ENCODE measurements at regions not wholly inside any gene's neighbourhood (a gene's known extent, or its start where the extent isn't known, plus 50 kb on each side); places are given as distances from the start of the nearest gene placed in this dataset.

DNA sequence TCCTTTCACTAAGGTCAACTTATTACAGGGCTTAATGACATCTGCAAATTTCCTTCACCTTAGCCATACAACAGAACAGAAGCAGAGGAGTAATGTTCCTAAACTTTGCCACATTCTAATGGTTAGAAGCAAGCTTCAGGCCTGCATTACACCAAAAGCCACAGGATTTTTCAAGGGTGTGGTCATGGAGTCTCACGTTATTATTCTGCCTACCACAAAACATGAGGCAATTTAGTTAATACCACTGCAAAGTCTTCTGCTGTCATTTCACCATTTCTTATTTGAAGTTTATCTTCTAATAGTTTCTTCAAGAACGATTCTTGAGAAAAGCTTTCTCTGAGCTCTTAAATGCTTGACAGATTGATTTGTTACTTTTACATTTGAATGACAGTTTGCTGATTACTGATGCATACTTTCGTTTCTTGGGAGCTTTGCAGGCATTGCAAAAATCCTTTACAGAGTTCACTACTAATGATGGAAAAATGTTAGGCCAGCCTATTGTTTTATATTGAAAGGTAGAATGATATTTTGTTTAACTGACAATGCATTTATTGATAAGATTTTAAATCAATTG lies 1257.1 kb downstream of the NSUN3 start:
- peak overlapping the region; percentile 78; the same call in 1 of the 2 replicates for H2AFZ ChIP-seq (ENCODE audit: low read length)

More for the DNA sequence above, 1257.1 kb downstream of the NSUN3 start:
- Histone ChIP-seq H2BK5ac (ENCODE audit: low read depth, low read length) (no peak overlapping the region; the same call in 1 of the 2 replicates), H3K36me3 (ENCODE audit: control insufficient read depth in 2 of 4, insufficient read depth in 4 of 4, low read length in 3 of 4) (no peaks in the 10 kb centered on the region), H3K79me1 (ENCODE audit: low read depth, low read length) (no peaks in the 10 kb centered on the region), H2AK5ac (ENCODE audit: low read depth, low read length) (no peak overlapping the region), H2BK15ac (ENCODE audit: low read length) (no peak overlapping the region), H3K9ac (replicated peaks in 1 of 4; ENCODE audit: extremely low read depth in 1 of 4, low read depth in 3 of 4, low read length in 3 of 4) (no peak overlapping the region), H2BK12ac (ENCODE audit: low read depth, low read length) (no peak overlapping the region), H2BK20ac (ENCODE audit: low read length) (peak overlapping the region; percentile 44; the same call in 1 of the 2 replicates), H3K4me1 (replicated peaks in 1 of 4; ENCODE audit: control insufficient read depth in 3 of 4, insufficient read depth in 4 of 4, low read length in 3 of 4) (peaks cover 0 to 3% (median 0%) of the 10 kb centered on the region in 4 experiments; a peak in 6 of 7 replicates), H3K4me3 (ENCODE audit: extremely low read depth in 1 of 4, insufficient read depth in 2 of 4, low read depth in 3 of 4, low read length in 4 of 4) (no peak overlapping the region), H4K8ac (ENCODE audit: extremely low read depth, insufficient read depth, low read length) (no peak overlapping the region), H3K27me3 (replicated peaks in 1 of 4; ENCODE audit: control insufficient read depth in 3 of 4, extremely low read depth in 1 of 4, insufficient read depth in 3 of 4, low read length in 3 of 4) (no peaks in the 10 kb centered on the region), H4K5ac (ENCODE audit: insufficient read length, low read depth, low read length) (no peak overlapping the region), H3K4ac (replicated peaks; ENCODE audit: insufficient read length, low read depth, low read length) (no peak overlapping the region), H2BK120ac (replicated peaks; ENCODE audit: low read depth, low read length) (no peak overlapping the region), H3K56ac (replicated peaks; ENCODE audit: insufficient read length, low read depth, low read length) (no peak overlapping the region), H3K14ac (ENCODE audit: insufficient read length) (no peak overlapping the region), H3K79me2 (ENCODE audit: control insufficient read depth in 1 of 2, insufficient read depth in 2 of 2, low read length in 2 of 2) (no peaks in the 10 kb centered on the region), H3K23me2 (ENCODE audit: low read depth, low read length) (no peaks in the 10 kb centered on the region), H3K23ac (ENCODE audit: insufficient read length) (no peak overlapping the region), H4K91ac (replicated peaks; ENCODE audit: insufficient read length, low read length) (no peak overlapping the region), H3K18ac (ENCODE audit: extremely low read depth, low read length) (0 out of 2 replicates have a peak overlapping the region, but pooled peaks have one; percentile 9), H3K4me2 (ENCODE audit: insufficient read depth in 1 of 2, low read depth in 2 of 2, low read length in 2 of 2) (peak overlapping the region in 1 of 2 experiments; percentile 7; a peak in 1 of 4 replicates), H3K9me3 (ENCODE audit: insufficient read depth in 2 of 2, low read depth in 1 of 2, low read length in 1 of 2) (peaks cover 0 to 6% of the 10 kb centered on the region in 2 experiments; a peak in 1 of 4 replicates), H4K20me1 (replicated peaks in 1 of 2; ENCODE audit: control insufficient read depth in 1 of 2, insufficient read depth in 2 of 2, low read length in 2 of 2) (no peaks in the 10 kb centered on the region), H3K27ac (ENCODE audit: low read depth, low read length) (0 out of 2 replicates have a peak overlapping the region, but pooled peaks have one; percentile 7)
- FAIRE-seq (no peak), DNase-seq (ENCODE audit: low read depth in 1 of 2, low spot score in 2 of 2) (no peak)
- ChIA-PET POLR2A (ENCODE audit: partially characterized antibody) (no interaction called here), CTCF (ENCODE audit: partially characterized antibody) (interaction anchor here (0.6 to 0.8 kb wide), 2 partner anchors 11 to 103 kb away, joined by 3 read pairs; no protein-coding TSS in a partner anchor)
- WGBS, 2 experiments (ENCODE audit: extremely low coverage in 1 of 2, insufficient coverage in 1 of 2, insufficient read length in 1 of 2, insufficient replicate concordance in 2 of 2, low coverage in 1 of 2, low lambda C conversion rate in 2 of 2, missing lambda C conversion rate in 1 of 2) = 42% methylated on average over 3 of the region's 3 CpGs; no CpG with 5 or more reads in 1 of the 2 experiments

All from H1 (cell line).